GM11168 (cell line): ENCODE measurements at regions not wholly inside any gene's neighbourhood (a gene's known extent, or its start where the extent isn't known, plus 50 kb on each side); places are given as distances from the start of the nearest gene placed in this dataset.

Source experiments
- in situ Hi-C: fragments of 300-500 bp; cut with MboI; formaldehyde crosslinking; loops from one replicate; pipeline ENCODE4 v1.12.0; 2022; ENCODE audit warnings: low sequenced_read_pairs; ENCODE audit not compliant: unreplicated experiment

DNA sequence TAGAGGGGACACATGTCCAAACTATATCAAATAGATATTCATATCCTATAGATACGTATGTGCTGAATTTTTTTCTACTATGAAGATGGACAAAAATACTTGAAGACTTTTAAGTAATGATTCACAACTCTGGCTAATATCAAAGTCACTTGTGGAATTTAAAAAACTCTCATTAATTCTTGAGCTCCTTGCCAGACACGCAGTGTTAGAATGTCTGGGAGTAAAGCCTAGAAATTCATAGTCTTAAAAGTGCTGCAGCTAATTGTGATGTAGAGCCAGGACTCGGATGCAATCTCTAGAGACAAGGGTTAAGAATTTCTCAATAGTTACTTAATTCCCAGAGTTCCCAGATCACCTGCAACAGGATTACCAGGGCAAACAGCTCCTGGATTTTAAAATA lies 107.4 kb downstream of the ARL6IP6 start:
- in situ Hi-C loops = no loop called here

- in situ Hi-C loops = no loop called here
These were observed 105.5 kb downstream of the ARL6IP6 start for GRCh38 chr2:152823905-152824304.

DNA sequence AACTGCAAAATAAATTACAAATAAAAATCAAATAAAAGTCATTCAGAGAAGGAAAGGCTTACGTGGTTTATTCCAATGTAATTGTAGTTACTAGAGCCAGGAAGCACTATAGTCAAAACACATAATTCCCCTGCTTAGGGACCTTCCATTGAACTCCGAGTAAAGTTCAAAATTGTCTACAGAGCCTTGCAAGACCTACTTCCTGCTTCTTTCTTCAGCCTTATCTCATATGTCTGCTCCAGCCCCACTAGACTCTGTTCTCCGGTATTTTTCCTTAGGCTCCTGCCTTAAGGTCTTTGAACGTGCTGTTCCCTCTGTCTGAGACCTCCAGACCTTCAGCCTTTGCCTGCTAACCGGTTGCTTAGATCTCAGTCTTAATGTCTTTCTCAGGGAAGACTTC lies 104.3 kb downstream of the ARL6IP6 start:
- in situ Hi-C loops = no loop called here

DNA sequence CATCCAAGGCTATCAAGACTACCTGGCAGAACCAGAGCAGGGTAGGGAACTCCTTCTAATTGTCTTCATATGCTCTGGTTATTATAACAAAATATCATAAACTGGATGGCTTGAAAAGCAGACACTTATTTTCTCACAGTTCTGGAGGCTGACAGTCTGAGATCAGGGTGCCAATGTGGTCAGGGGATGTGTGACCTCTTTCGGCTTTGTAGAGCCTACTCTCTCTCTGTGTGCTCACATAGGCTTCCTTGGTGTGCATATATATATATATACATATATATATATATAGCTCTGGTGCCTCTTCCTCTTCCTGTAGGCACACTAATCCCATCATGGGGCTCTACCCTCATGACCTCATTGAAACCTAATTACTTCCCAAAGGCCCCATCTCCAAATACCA lies 101.6 kb downstream of the ARL6IP6 start:
- in situ Hi-C loops = no loop called here

- in situ Hi-C loops = no loop called here
These were observed 97.3 kb downstream of the ARL6IP6 start for GRCh38 chr2:152815634-152816257.

- in situ Hi-C loops = no loop called here
These were observed 96.1 kb downstream of the ARL6IP6 start for GRCh38 chr2:152814475-152815030.

GRCh38 chr2:152813351-152813750 lies 94.9 kb downstream of the ARL6IP6 start:
- in situ Hi-C loops = no loop called here
